Iris pigment epithelial cell (primary cell): ENCODE measurements at regions not wholly inside any gene's neighbourhood (a gene's known extent, or its start where the extent isn't known, plus 50 kb on each side); places are given as distances from the start of the nearest gene placed in this dataset.
"Not testable (repeated sequence)": the region's sequence is repeated elsewhere in the genome, so short reads cannot be mapped to it uniquely, and the experiment has no call there.

ENCODE experiments used
- DNase-seq: peaks from one replicate; pipeline ENCODE4 v3.0.0-alpha.2; 2011; ENCODE audit warnings: low read depth

GRCh38 chrX:107296184-107296583 is 89.8 kb downstream of the DNAAF6 start:
- not testable (repeated sequence) for DNase-seq

DNA sequence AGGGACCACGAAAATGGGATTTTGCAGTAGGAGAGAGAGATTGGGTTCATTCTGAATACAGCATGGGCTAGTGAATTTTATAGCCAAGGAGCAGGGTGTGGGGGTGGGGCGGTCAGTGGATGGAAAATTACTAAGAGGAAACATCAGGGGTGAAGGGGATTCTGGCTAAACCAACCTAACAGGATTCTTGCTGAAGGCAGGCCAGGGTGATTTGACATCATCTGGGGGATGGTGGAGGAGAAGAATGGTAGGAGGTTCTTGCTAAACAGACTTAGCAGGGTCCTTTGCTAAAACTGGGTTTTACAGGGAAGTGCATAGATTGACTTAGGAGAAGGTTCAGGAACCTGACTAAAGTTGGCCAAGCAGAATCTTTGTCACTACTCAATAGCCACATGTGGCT is 91.9 kb downstream of the DNAAF6 start:
- DNase-seq: no peak

DNA sequence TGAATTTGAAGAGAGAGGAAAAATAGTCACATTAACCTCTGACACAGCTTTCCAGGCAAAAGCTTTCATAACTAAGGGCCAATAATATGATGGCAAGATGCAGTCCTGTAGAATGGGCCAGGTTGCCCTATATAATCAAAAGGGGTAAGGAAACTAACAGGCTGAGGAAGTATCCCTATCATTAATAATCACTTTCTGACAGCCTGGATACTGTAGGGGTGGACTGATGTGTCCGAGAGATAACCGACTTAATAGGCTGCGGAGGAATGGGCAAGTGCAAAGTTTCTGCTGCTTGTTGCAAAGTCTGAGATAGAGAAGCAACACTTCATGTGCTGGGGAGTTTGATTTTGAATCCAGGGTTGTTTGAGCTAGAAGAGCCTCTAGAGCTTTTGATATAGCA is 94.8 kb downstream of the DNAAF6 start:
- no peak for DNase-seq

- DNase-seq: no peak
Measured at GRCh38 chrX:107304141-107304540, 97.7 kb downstream of the DNAAF6 start.

- DNase-seq: no peak
Measured at GRCh38 chrX:107323786-107324492, 117.5 kb downstream of the DNAAF6 start.

GRCh38 chrX:107324493-107325310 is 118.3 kb downstream of the DNAAF6 start:
- DNase-seq: peak; percentile 34

- DNase-seq: no peak
Measured at GRCh38 chrX:107325467-107325866, 119.1 kb downstream of the DNAAF6 start.

GRCh38 chrX:107348051-107348450 is 101.4 kb upstream of the FRMPD3 start:
- no peak for DNase-seq

GRCh38 chrX:107348990-107349389 is 100.5 kb upstream of the FRMPD3 start:
- no peak for DNase-seq

DNA sequence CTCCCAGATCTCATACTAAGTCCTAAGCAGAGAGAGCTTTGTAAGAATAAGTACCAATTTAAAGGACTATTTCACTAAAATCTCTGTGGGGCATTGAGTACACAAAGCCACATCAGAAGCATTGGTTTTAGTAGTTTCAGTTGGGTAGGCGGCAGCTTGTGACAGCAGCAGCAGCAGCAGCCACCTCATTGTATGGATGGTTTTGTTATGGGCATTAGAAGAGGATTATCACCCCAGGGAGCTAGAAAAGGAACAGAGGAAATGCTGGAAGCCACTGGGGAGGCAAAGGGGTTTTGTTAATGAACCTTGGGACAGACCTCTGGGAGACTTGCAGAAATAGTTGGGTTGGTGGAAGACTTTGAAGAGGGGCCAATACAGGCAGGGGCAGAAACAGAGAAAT is 93.9 kb upstream of the FRMPD3 start:
- no peak for DNase-seq

DNA sequence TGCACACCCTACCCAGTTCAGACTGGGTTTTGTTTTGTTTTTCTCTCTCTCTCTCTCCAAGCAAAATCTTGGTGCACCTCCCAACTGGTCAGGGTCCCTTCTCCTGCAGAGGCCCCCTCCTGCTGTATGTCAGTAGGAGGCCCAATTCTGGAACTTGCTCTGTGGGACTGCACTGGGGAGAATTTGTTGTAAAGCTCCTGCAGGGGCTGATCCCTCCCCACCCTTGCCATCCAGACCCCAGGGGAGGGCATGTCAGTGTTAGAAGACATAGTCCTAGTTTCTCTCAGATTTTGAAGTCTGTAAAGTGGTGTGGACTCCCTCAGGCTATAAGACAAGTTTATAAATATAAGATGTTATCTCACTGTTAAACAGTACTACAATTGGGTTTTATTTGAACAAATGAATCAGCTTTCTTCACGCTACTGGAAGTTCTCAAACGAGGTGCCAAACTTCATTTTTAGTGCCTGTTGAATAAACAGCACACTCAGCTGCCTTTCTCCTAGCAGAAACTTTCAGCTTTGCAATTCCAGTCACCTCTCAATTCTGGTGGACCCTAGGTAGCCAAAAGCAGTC is 88.6 kb upstream of the FRMPD3 start:
- DNase-seq: no peak

DNA sequence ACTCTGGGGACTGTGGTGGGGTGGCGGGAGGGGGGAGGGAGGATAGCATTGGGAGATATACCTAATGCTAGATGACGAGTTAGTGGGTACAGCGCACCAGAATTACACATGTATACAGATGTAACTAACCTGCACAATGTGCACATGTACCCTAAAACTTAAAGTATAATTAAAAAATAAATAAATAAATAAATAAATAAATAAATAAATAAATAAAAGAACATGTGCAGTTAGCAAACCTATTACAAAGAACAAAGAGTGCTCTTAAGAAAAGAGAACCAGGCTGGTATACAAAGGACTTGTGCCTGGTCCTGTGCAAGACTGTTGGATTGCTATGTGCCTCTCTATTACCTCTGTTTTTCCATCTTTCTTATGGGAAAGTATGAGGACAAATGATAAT is 79.3 kb upstream of the FRMPD3 start:
- DNase-seq: not testable (repeated sequence)

DNA sequence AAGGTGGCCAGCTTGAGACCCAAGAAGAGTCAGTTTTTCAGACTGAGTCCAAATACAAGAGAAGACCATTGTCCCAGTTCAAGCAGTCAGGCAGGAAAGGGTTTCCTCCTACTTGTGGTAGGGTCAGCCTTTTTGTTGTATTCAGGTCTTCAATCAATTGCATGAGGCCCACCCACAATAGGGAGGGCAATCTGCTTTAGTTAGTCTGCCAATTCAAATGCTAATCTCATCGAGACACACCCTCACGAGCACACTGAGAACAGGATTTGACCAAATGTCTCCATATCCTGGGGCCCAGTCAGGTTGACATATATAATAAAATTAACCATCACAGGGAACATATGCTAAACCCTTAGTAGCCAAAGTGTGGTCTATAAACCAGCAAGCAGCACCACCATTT is 75.3 kb upstream of the FRMPD3 start:
- DNase-seq: no peak

DNA sequence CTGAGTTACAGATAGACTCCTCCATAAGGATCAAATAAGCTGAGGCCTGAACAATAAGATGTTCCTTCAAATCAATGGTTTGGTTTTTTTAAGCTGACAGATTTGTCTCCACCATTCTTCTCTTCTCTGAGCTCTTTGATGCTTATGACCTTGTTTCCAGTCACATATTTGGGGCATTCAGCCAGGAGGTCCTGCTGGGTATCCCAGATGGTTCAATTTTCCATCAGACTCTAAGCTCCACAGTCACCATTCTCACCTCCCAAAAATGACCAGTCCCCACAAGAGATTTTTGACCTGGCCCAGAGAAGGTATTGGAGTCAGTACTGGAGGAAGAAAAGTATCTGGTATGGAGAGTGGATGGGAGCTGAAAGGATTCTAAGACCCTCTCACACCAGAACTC is 74.6 kb upstream of the FRMPD3 start:
- no peak for DNase-seq

GRCh38 chrX:107376186-107376585 is 73.3 kb upstream of the FRMPD3 start:
- DNase-seq: not testable (repeated sequence)

DNA sequence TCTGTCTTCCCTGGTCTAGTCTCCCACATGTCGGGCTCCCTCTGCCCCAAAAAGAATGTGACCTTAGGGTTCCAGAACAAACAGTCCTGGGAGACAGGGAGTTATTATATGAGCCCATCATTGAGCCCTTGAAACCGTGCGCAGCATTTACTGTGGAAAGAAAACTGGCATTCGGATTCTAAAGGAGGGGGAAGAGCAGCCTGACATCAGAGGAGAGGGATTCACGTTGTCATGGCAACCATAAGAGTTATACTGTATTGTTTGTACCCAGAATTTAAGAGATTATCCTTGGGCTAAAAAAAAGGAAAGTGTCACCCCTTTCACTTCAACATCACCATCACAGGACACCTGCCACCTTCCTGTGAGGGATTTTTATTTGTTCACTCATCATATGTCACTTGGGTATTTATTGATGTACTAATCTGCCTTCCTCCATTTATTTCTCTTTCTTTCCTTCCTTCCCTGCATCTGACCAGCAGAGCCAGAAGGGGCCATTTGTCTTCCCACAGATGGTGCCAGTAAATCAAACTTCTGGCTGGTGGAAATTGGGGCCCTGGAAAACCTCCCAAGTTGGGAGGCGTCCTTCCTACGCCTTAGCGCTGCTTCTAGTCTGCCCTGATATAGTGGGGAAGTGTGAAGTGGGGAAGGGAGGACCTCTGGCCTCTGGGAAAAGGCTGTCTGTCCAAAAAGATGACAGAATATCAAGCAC is 64.9 kb upstream of the FRMPD3 start:
- DNase-seq: no peak

- DNase-seq: no peak
Measured at GRCh38 chrX:107389726-107390125, 59.7 kb upstream of the FRMPD3 start.

DNA sequence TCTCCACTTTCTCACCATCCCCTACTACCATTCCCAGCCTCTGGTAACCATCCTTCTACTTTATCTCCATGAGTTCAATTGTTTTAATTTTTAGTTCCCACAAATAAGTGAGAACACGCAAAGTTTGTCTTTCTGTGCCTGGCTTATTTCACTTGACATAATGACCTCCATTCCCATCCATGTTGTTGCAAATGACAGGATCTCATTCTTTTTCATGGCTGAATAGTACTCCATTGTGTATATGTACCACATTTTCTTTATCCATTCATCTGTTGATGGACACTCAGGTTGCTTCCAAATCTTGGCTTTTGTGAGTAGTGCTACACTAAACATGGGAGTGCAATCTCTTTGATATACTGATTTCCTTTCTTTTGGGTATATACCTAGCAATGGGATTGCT is 55.8 kb upstream of the FRMPD3 start:
- not testable (repeated sequence) for DNase-seq

- no peak for DNase-seq
Measured at GRCh38 chrX:107396235-107396634, 53.2 kb upstream of the FRMPD3 start.

GRCh38 chrX:107396783-107397182 is 52.7 kb upstream of the FRMPD3 start:
- DNase-seq: no peak

DNA sequence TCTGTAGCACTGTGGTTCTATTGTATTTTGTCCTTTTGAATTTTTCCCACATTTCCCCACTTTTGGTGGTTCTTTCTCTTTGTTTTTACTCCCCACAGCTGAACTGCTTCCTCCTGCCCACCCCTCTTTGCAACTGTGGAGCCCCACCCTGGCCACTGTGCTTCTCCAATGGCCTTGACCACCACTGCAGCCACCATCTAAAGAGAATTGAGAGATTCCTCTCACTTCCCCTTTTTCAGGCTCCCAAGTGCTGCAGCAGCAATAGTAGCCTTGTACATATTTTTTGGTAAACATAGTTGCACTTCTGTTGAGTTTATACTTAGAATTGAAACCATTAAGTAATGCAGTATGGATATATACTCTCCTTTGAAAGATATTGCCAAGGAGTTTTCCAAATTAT is 51.3 kb upstream of the FRMPD3 start:
- DNase-seq: no peak
